ENCODE measurements at regions not wholly inside any gene's neighbourhood (a gene's known extent, or its start where the extent isn't known, plus 50 kb on each side); places are given as distances from the start of the nearest gene placed in this dataset.

DNA sequence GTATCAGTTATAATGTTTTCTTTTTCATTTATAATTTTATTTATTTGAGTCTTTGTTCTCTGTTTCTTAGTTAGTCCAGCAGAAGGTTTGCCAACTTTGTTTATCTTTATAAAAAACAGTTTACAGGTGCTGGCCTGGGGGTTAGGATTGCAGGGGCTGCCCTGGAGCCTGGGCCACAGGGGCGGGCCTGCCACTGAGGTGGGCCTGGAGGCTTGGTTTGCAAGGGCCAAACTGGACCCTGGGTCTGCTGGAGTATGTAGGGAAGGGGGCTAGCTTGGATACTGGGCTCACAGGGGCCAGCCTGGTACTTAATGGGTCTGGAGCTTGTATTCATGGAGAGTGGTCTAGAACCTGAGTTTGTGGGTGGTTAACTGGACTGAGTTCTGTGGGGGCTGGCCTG lies 789.9 kb upstream of the ADGRL4 start:
- no peak overlapping the region for H3K27ac ChIP-seq (replicated peaks in 1 of 4)
- TF ChIP-seq, protein P1, sequence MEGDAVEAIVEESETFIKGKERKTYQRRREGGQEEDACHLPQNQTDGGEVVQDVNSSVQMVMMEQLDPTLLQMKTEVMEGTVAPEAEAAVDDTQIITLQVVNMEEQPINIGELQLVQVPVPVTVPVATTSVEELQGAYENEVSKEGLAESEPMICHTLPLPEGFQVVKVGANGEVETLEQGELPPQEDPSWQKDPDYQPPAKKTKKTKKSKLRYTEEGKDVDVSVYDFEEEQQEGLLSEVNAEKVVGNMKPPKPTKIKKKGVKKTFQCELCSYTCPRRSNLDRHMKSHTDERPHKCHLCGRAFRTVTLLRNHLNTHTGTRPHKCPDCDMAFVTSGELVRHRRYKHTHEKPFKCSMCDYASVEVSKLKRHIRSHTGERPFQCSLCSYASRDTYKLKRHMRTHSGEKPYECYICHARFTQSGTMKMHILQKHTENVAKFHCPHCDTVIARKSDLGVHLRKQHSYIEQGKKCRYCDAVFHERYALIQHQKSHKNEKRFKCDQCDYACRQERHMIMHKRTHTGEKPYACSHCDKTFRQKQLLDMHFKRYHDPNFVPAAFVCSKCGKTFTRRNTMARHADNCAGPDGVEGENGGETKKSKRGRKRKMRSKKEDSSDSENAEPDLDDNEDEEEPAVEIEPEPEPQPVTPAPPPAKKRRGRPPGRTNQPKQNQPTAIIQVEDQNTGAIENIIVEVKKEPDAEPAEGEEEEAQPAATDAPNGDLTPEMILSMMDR (IDR thresholded peaks at IDR 0.05), result no peak
- no peak for TF ChIP-seq POLR2A (IDR thresholded peaks at IDR 0.05; ENCODE audit: low read depth)
- no peak for TF ChIP-seq POLR2AphosphoS5 (IDR thresholded peaks at IDR 0.05)
- no peak for TF ChIP-seq EP300 (IDR thresholded peaks at IDR 0.05)
- H3K4me3 ChIP-seq, result no peak overlapping the region
- intact Hi-C loops (cut with DNase I), result no loop called here
- DNase-seq (ENCODE audit: extremely low spot score), result no peak
- no peaks in the 10 kb centered on the region for H3K36me3 ChIP-seq
- H3K4me1 ChIP-seq, result peaks cover 0 to 6% (median 0%) of the 10 kb centered on the region in 4 donors
- H3K27me3 ChIP-seq, result no peaks in the 10 kb centered on the region
- no peaks in the 10 kb centered on the region for H3K9me3 ChIP-seq
- 75% methylated on average over 1 of the region's 1 CpG for WGBS

- TF ChIP-seq EP300 (IDR thresholded peaks at IDR 0.05) (no peak), POLR2AphosphoS5 (IDR thresholded peaks at IDR 0.05) (no peak), POLR2A (IDR thresholded peaks at IDR 0.05; ENCODE audit: low read depth) (no peak)
- TF ChIP-seq, protein P1 (IDR thresholded peaks at IDR 0.05), result no peak
- intact Hi-C loops (cut with DNase I), result no loop called here
- Histone ChIP-seq H3K4me3 (no peak overlapping the region), H3K27me3 (no peaks in the 10 kb centered on the region), H3K27ac (replicated peaks in 1 of 4) (no peak overlapping the region), H3K9me3 (no peaks in the 10 kb centered on the region), H3K36me3 (no peaks in the 10 kb centered on the region), H3K4me1 (peaks cover 0 to 6% (median 0%) of the 10 kb centered on the region in 4 donors)
- DNase-seq (ENCODE audit: extremely low spot score), result no peak
- 60% methylated on average over 4 of the region's 4 CpGs for WGBS
These were observed 785.8 kb upstream of the ADGRL4 start for GRCh38 chr1:79792219-79792930.

- TF ChIP-seq POLR2AphosphoS5 (IDR thresholded peaks at IDR 0.05), result no peak
- no peak for TF ChIP-seq POLR2A (IDR thresholded peaks at IDR 0.05; ENCODE audit: low read depth)
- no peak for TF ChIP-seq EP300 (IDR thresholded peaks at IDR 0.05)
- TF ChIP-seq, protein P1 (IDR thresholded peaks at IDR 0.05), result no peak
- Histone ChIP-seq H3K4me3 (no peak overlapping the region), H3K4me1 (peaks cover 0 to 6% (median 0%) of the 10 kb centered on the region in 4 donors), H3K27me3 (no peaks in the 10 kb centered on the region), H3K36me3 (no peaks in the 10 kb centered on the region), H3K27ac (replicated peaks in 1 of 4) (no peak overlapping the region), H3K9me3 (no peaks in the 10 kb centered on the region)
- intact Hi-C loops (cut with DNase I), result no loop called here
- DNase-seq (ENCODE audit: extremely low spot score), result no peak
- 66% methylated on average over 5 of the region's 5 CpGs for WGBS
These were observed 785.1 kb upstream of the ADGRL4 start for GRCh38 chr1:79791488-79792218.

- TF ChIP-seq POLR2AphosphoS5 (IDR thresholded peaks at IDR 0.05) (no peak), POLR2A (IDR thresholded peaks at IDR 0.05; ENCODE audit: low read depth) (no peak)
- Histone ChIP-seq H3K27me3 (no peaks in the 10 kb centered on the region), H3K4me1 (peaks cover 0 to 6% (median under 1%) of the 10 kb centered on the region in 4 donors), H3K9me3 (no peaks in the 10 kb centered on the region), H3K36me3 (no peaks in the 10 kb centered on the region), H3K4me3 (no peak overlapping the region), H3K27ac (replicated peaks in 1 of 4) (no peak overlapping the region)
- intact Hi-C loops (cut with DNase I), result no loop called here
- 68% methylated on average over 1 of the region's 1 CpG for WGBS
- DNase-seq (ENCODE audit: extremely low spot score), result no peak
These were observed 784.4 kb upstream of the ADGRL4 start for GRCh38 chr1:79790950-79791349.

- DNase-seq (ENCODE audit: extremely low spot score), result no peak
- Histone ChIP-seq H3K4me3 (no peak overlapping the region), H3K4me1 (peaks cover 0 to 6% (median 5%) of the 10 kb centered on the region in 4 donors), H3K27me3 (no peaks in the 10 kb centered on the region), H3K27ac (replicated peaks in 1 of 4) (no peak overlapping the region), H3K36me3 (no peaks in the 10 kb centered on the region), H3K9me3 (no peaks in the 10 kb centered on the region)
- intact Hi-C loops (cut with DNase I), result no loop called here
- WGBS, result 88% methylated on average over 4 of the region's 4 CpGs
- no peak for TF ChIP-seq POLR2AphosphoS5 (IDR thresholded peaks at IDR 0.05)
- TF ChIP-seq, protein P1 (IDR thresholded peaks at IDR 0.05), result no peak
- TF ChIP-seq POLR2A (IDR thresholded peaks at IDR 0.05; ENCODE audit: low read depth), result no peak
- no peak for TF ChIP-seq EP300 (IDR thresholded peaks at IDR 0.05)
These were observed 781.1 kb upstream of the ADGRL4 start for GRCh38 chr1:79787631-79788030.
